ENCODE measurements at regions not wholly inside any gene's neighbourhood (a gene's known extent, or its start where the extent isn't known, plus 50 kb on each side); places are given as distances from the start of the nearest gene placed in this dataset.

GRCh38 chr7:159239028-159239427 is 94.4 kb upstream of the VIPR2 start (continued):
- TF ChIP-seq, protein P1, sequence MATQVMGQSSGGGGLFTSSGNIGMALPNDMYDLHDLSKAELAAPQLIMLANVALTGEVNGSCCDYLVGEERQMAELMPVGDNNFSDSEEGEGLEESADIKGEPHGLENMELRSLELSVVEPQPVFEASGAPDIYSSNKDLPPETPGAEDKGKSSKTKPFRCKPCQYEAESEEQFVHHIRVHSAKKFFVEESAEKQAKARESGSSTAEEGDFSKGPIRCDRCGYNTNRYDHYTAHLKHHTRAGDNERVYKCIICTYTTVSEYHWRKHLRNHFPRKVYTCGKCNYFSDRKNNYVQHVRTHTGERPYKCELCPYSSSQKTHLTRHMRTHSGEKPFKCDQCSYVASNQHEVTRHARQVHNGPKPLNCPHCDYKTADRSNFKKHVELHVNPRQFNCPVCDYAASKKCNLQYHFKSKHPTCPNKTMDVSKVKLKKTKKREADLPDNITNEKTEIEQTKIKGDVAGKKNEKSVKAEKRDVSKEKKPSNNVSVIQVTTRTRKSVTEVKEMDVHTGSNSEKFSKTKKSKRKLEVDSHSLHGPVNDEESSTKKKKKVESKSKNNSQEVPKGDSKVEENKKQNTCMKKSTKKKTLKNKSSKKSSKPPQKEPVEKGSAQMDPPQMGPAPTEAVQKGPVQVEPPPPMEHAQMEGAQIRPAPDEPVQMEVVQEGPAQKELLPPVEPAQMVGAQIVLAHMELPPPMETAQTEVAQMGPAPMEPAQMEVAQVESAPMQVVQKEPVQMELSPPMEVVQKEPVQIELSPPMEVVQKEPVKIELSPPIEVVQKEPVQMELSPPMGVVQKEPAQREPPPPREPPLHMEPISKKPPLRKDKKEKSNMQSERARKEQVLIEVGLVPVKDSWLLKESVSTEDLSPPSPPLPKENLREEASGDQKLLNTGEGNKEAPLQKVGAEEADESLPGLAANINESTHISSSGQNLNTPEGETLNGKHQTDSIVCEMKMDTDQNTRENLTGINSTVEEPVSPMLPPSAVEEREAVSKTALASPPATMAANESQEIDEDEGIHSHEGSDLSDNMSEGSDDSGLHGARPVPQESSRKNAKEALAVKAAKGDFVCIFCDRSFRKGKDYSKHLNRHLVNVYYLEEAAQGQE (IDR thresholded peaks at IDR 0.05; ENCODE audit: unreplicated experiment) = no peak
- TF ChIP-seq NANOG (IDR thresholded peaks at IDR 0.05; ENCODE audit: borderline replicate concordance) = no peak
- no peak for TF ChIP-seq ZNF331 (CRISPR knock-in tag; IDR thresholded peaks at IDR 0.05; ENCODE audit: low read depth)
- no peak for TF ChIP-seq STAT1 (IDR thresholded peaks at IDR 0.05; ENCODE audit: unreplicated experiment)

DNA sequence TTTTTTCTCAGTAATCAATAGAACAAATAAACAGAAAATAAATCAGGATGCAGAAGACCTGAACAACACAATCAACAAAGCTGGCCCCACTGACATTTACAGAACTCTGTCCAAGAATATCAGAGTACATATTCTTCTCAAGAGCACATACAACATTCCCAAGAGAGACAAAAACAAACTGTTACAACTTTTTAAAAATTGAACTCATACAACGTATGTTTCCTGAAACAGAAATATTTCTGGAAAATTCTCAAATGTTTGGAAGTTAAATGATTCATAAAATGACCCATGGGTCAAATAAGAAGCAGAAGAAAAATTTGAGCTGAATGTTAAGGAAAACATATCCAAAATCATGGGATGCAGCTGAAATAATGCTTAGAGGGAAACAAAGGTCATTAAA is 93.9 kb upstream of the VIPR2 start:
- H2AFZ ChIP-seq = no peak overlapping the region
- H3K9me2 ChIP-seq (ENCODE audit: insufficient read depth) = no peaks in the 10 kb centered on the region
- H4K20me1 ChIP-seq (replicated peaks; ENCODE audit: insufficient read depth) = no peaks in the 10 kb centered on the region
- Mint-ChIP-seq H3K36me3 (ENCODE audit: low read depth) (peaks cover 19% of the 10 kb centered on the region), H3K27me3 (ENCODE audit: insufficient read depth, low read depth, poor library complexity) (no peaks in the 10 kb centered on the region), H3K4me3 (no peak overlapping the region), H3K4me1 (no peaks in the 10 kb centered on the region), H3K27ac (no peak overlapping the region), H3K9me3 (peaks cover 93% of the 10 kb centered on the region)
- no peaks in the 10 kb centered on the region for H3K4me1 ChIP-seq (ENCODE audit: insufficient read depth)
- TF ChIP-seq ZNF462 (CRISPR knock-in tag; IDR thresholded peaks at IDR 0.05) (no peak), POLR2AphosphoS5 (IDR thresholded peaks at IDR 0.05; ENCODE audit: low read depth) (no peak), ZNF114 (CRISPR knock-in tag; IDR thresholded peaks at IDR 0.05) (no peak), ZNF331 (CRISPR knock-in tag; IDR thresholded peaks at IDR 0.05; ENCODE audit: low read depth) (no peak), NANOG (IDR thresholded peaks at IDR 0.05; ENCODE audit: borderline replicate concordance) (no peak), EZH2 (IDR thresholded peaks at IDR 0.05; ENCODE audit: low read depth, unreplicated experiment) (no peak), STAT1 (IDR thresholded peaks at IDR 0.05; ENCODE audit: unreplicated experiment) (no peak)
- TF ChIP-seq, protein P2, sequence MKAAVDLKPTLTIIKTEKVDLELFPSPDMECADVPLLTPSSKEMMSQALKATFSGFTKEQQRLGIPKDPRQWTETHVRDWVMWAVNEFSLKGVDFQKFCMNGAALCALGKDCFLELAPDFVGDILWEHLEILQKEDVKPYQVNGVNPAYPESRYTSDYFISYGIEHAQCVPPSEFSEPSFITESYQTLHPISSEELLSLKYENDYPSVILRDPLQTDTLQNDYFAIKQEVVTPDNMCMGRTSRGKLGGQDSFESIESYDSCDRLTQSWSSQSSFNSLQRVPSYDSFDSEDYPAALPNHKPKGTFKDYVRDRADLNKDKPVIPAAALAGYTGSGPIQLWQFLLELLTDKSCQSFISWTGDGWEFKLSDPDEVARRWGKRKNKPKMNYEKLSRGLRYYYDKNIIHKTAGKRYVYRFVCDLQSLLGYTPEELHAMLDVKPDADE (IDR thresholded peaks at IDR 0.05) = no peak
- no peaks in the 10 kb centered on the region for H3F3A ChIP-seq (replicated peaks; ENCODE audit: low read depth)
- H3K79me2 ChIP-seq (replicated peaks; ENCODE audit: insufficient read depth) = no peaks in the 10 kb centered on the region
- ATAC-seq (no peak), DNase-seq (ENCODE audit: low spot score) (no peak)
- H3K27ac ChIP-seq (ENCODE audit: low read depth) = no peak overlapping the region
- no peak overlapping the region for H3K4me3 ChIP-seq
- H3K4me2 ChIP-seq = no peak overlapping the region
- H3K36me3 ChIP-seq (ENCODE audit: insufficient read depth) = peaks cover 7% of the 10 kb centered on the region; the same call in 1 of the 2 replicates
- no peaks in the 10 kb centered on the region for H3K27me3 ChIP-seq (ENCODE audit: insufficient read depth)

Measured in GM23338 (cell line).